ENCODE measurements at regions not wholly inside any gene's neighbourhood (a gene's known extent, or its start where the extent isn't known, plus 50 kb on each side); places are given as distances from the start of the nearest gene placed in this dataset.

GRCh38 chr10:131574707-131575430, 263.3 kb upstream of the TCERG1L start:
- TF ChIP-seq CTCF (conservative IDR thresholded peaks at IDR 0.05; ENCODE audit: low read depth, low read length) (no peak), EZH2 (IDR thresholded peaks at IDR 0.05; ENCODE audit: borderline replicate concordance, low read depth, low read length, poor library complexity, severe bottlenecking) (no peak)
